K562 (cell line): ENCODE measurements at regions not wholly inside any gene's neighbourhood (a gene's known extent, or its start where the extent isn't known, plus 50 kb on each side); places are given as distances from the start of the nearest gene placed in this dataset.

Experiments used
- ATAC-seq: fragments of 200-7000 bp; cut with Tn5 transposase; 3 replicates; pipeline ENCODE4 v1.9.1; 2020; ENCODE audit warnings: moderate library complexity
- BruUV-seq: library from RNA; stranded (reverse); fragments of 400-500 nt; replicated peaks from 2 replicates; lab custom pipeline; 2021; lab: Mats Ljungman, UMichigan
- CTCF ChIA-PET: fragments of 300-600 bp; formaldehyde crosslinking; extraction: SDS; loops from one replicate; lab custom pipeline; 2021; ENCODE audit warnings: low intra/inter-chr PET ratio; lab: Yijun Ruan, JAX
- POLR2A ChIA-PET: fragments of 300-600, 350-650 bp; sonication (Branson Sonifier 250); formaldehyde crosslinking; extraction: SDS; loops from one replicate; lab custom pipeline; 2021; ENCODE audit warnings: antibody characterized with exemption, inconsistent platforms; lab: Yijun Ruan, JAX
- DNase-seq, 4 experiments: peaks; one replicate each; pipeline versions ENCODE4 v3.0.0 to v3.0.0-alpha.2; 2011 to 2018; ENCODE audit warnings: low spot score in 3 of 4, mixed read lengths in 3 of 4; ENCODE audit errors: extremely low read depth in 1 of 4
- FAIRE-seq: peaks from 2 replicates; lab custom pipeline; 2011; peaks lifted over from hg19 to GRCh38; lab: Jason Lieb, UNC
- H2AFZ ChIP-seq: 2 replicates; pipeline ENCODE4 v1.6.0; 2011; ENCODE audit warnings: low read depth, low read length, control low read depth, inconsistent platforms
- H3K27ac ChIP-seq: fragments of 200-600 bp; 3 replicates; pipeline ENCODE4 v1.8.0; 2011; ENCODE audit warnings: low read depth, mild to moderate bottlenecking, control low read depth, inconsistent platforms, low read length, moderate library complexity, mixed read lengths; ENCODE audit errors: extremely low read depth
- H3K27me3 ChIP-seq, 2 experiments: fragments of 300-600 bp in 1 of 2; 2 replicates in 1 of 2; 3 replicates in 1 of 2; pipeline versions ENCODE4 v1.6.0 to v1.8.0; 2011; ENCODE audit warnings: inconsistent platforms in 2 of 2, low read length in 2 of 2, mild to moderate bottlenecking in 1 of 2, mixed read lengths in 1 of 2, moderate library complexity in 1 of 2; ENCODE audit not compliant: control insufficient read depth in 2 of 2, insufficient read depth in 2 of 2
- H3K36me3 ChIP-seq: fragments of 300-600 bp; 3 replicates; pipeline ENCODE4 v1.8.0; 2011; ENCODE audit warnings: mild to moderate bottlenecking, low read length, inconsistent platforms; ENCODE audit not compliant: control insufficient read depth, insufficient read depth
- H3K4me1 ChIP-seq, 2 experiments: fragments of 200-600 bp in 1 of 2; replicated peaks in 1 of 2; 2 replicates in 1 of 2; 3 replicates in 1 of 2; pipeline versions ENCODE4 v1.5.1 to v1.8.0; 2011; ENCODE audit warnings: inconsistent platforms in 2 of 2, low read length in 2 of 2, mild to moderate bottlenecking in 1 of 2, mixed read lengths in 1 of 2, moderate library complexity in 1 of 2; ENCODE audit not compliant: control insufficient read depth in 2 of 2, insufficient read depth in 2 of 2
- H3K4me2 ChIP-seq: 2 replicates; pipeline ENCODE4 v1.6.1; 2011; ENCODE audit warnings: low read length, control low read depth, inconsistent platforms, mixed read lengths; ENCODE audit not compliant: insufficient read depth
- H3K4me3 ChIP-seq: fragments of 200-600 bp; sonication (generic), shearing (Covaris generic); 2 replicates; pipeline ENCODE4 v1.5.1; 2016; ENCODE audit warnings: control low read depth, inconsistent platforms
- H3K79me2 ChIP-seq: fragments of 200-600 bp; 3 replicates; pipeline ENCODE4 v1.8.0; 2011; ENCODE audit warnings: low read length, inconsistent platforms; ENCODE audit not compliant: control insufficient read depth, insufficient read depth
- H3K9ac ChIP-seq, 2 experiments: 2 replicates each; pipeline versions ENCODE4 v1.6.0 to v1.6.1; 2011; ENCODE audit warnings: low read depth in 2 of 2, low read length in 2 of 2, control low read depth in 1 of 2, inconsistent platforms in 1 of 2, mild to moderate bottlenecking in 1 of 2, mixed read lengths in 1 of 2; ENCODE audit not compliant: insufficient read depth in 1 of 2
- H3K9me1 ChIP-seq: one replicate; pipeline ENCODE4 v1.6.0; 2011; ENCODE audit warnings: inconsistent platforms, mild to moderate bottlenecking, low read length, moderate library complexity; ENCODE audit not compliant: control insufficient read depth, insufficient read depth
- H3K9me3 ChIP-seq: replicated peaks from 2 replicates; pipeline ENCODE4 v1.5.1; 2011; ENCODE audit warnings: low read depth, low read length, inconsistent platforms; ENCODE audit not compliant: control insufficient read depth, insufficient read depth
- H4K20me1 ChIP-seq: replicated peaks from 2 replicates; pipeline ENCODE4 v1.6.1; 2011; ENCODE audit warnings: low read length, inconsistent platforms, mixed read lengths; ENCODE audit not compliant: control insufficient read depth, insufficient read depth
- AFF1 ChIP-seq, 2 experiments: fragments of 450-650 bp; IDR thresholded peaks; 2 replicates each; pipeline ENCODE4 v1.6.1; 2018; ENCODE audit warnings: mild to moderate bottlenecking in 2 of 2, low read depth in 1 of 2; ENCODE audit not compliant: partially characterized antibody in 2 of 2
- PATZ1 ChIP-seq: fragments of 250-450 bp; sonication (Bioruptor Pico); IDR thresholded peaks from 2 replicates; pipeline ENCODE4 v1.5.0; 2020; ENCODE audit warnings: mild to moderate bottlenecking, borderline replicate concordance
- TRIM28 ChIP-seq: fragments of 450-650 bp; IDR thresholded peaks from 2 replicates; pipeline ENCODE4 v1.6.1; 2017
- WGBS: fragments of 100-300 bp; shearing (Covaris generic); methylation state at CpG from one replicate; pipeline ENCODE4 v1.1.6; 2016; ENCODE audit warnings: low coverage, mixed read lengths; ENCODE audit not compliant: insufficient coverage; ENCODE audit errors: missing lambda C conversion rate; 5-methylcytosine and 5-hydroxymethylcytosine counted together
- in situ Hi-C: fragments of 300-500 bp; cut with MboI; formaldehyde crosslinking; loops from 4 replicates; pipeline ENCODE4 v1.15.0; 2018; ENCODE audit warnings: inconsistent platforms, mixed read lengths
- intact Hi-C: fragments of 100-400 bp; cut with micrococcal nuclease; formaldehyde crosslinking; loops from 2 replicates; pipeline ENCODE4 v1.14.2; 2022

GRCh38 chr2:105665480-105665879, 79.2 kb upstream of the NCK2 start:
- ATAC-seq (no peak), DNase-seq (no peak), FAIRE-seq (no peak)
- WGBS: 64% methylated on average over 1 of the region's 1 CpG
- Histone ChIP-seq H3K4me1 (peaks cover 0 to 9% of the 10 kb centered on the region in 2 experiments; a peak in 2 of 5 replicates), H3K27me3 (no peaks in the 10 kb centered on the region), H3K9me3 (peaks cover 7% of the 10 kb centered on the region; the same call in 1 of the 2 replicates), H3K4me2 (no peak overlapping the region), H3K27ac (no peak overlapping the region), H3K36me3 (no peaks in the 10 kb centered on the region), H3K9me1 (no peaks in the 10 kb centered on the region), H2AFZ (no peak overlapping the region), H3K4me3 (no peak overlapping the region), H3K79me2 (no peaks in the 10 kb centered on the region), H4K20me1 (no peaks in the 10 kb centered on the region), H3K9ac (no peak overlapping the region)
- intact Hi-C loops: no loop called here
- ChIA-PET CTCF (no interaction called here), POLR2A (no interaction called here)
- TF ChIP-seq AFF1 (IDR thresholded peaks at IDR 0.05; ENCODE audit: low read depth in 1 of 2, partially characterized antibody in 2 of 2) (peak in 1 of 2 experiments; percentile 93), TRIM28 (peak; percentile 62; the same call in 1 of the 2 replicates), PATZ1 (CRISPR knock-in tag) (no peak)
- in situ Hi-C loops: no loop called here
- no TSS peak for BruUV-seq
